Activated T-cell treated with anti-CD3 and anti-CD28 coated beads, Interleukin-2, amount 50 U/mL, for 24 hours (primary cell): ENCODE measurements at regions not wholly inside any gene's neighbourhood (a gene's known extent, or its start where the extent isn't known, plus 50 kb on each side); places are given as distances from the start of the nearest gene placed in this dataset.

Experiments used
- DNase-seq: peaks from one replicate; pipeline ENCODE4 v3.0.0-alpha.2; 2020
- H3K27ac Mint-ChIP-seq: 2 replicates; pipeline ENCODE4 v1.8.0; 2020; ENCODE audit warnings: mild to moderate bottlenecking, mixed read lengths
- H3K27me3 Mint-ChIP-seq: 2 replicates; pipeline ENCODE4 v1.8.0; 2020; ENCODE audit warnings: mixed read lengths
- H3K36me3 Mint-ChIP-seq: 2 replicates; pipeline ENCODE4 v1.8.0; 2020; ENCODE audit warnings: low read depth, mixed read lengths
- H3K4me1 Mint-ChIP-seq: 2 replicates; pipeline ENCODE4 v1.8.0; 2020; ENCODE audit warnings: low read depth, mixed read lengths
- H3K4me3 Mint-ChIP-seq: 2 replicates; pipeline ENCODE4 v1.8.0; 2020; ENCODE audit warnings: mild to moderate bottlenecking, moderate library complexity, mixed read lengths
- H3K9me3 Mint-ChIP-seq: 2 replicates; pipeline ENCODE4 v1.8.0; 2020; ENCODE audit warnings: mixed read lengths

- peaks cover 9% of the 10 kb centered on the region for H3K9me3 Mint-ChIP-seq
- DNase-seq: no peak
- peaks cover 19% of the 10 kb centered on the region for H3K27me3 Mint-ChIP-seq
- no peak overlapping the region for H3K27ac Mint-ChIP-seq
- H3K4me3 Mint-ChIP-seq: no peak overlapping the region
- no peaks in the 10 kb centered on the region for H3K36me3 Mint-ChIP-seq
- H3K4me1 Mint-ChIP-seq: no peaks in the 10 kb centered on the region
Observed at GRCh38 chr15:72887376-72887775, 103.8 kb upstream of the ADPGK start.

- no peaks in the 10 kb centered on the region for H3K4me1 Mint-ChIP-seq
- peaks cover 25% of the 10 kb centered on the region for H3K27me3 Mint-ChIP-seq
- H3K27ac Mint-ChIP-seq: no peak overlapping the region
- no peak overlapping the region for H3K4me3 Mint-ChIP-seq
- H3K36me3 Mint-ChIP-seq: no peaks in the 10 kb centered on the region
- H3K9me3 Mint-ChIP-seq: peaks cover 13% of the 10 kb centered on the region
- no peak for DNase-seq
Observed at GRCh38 chr15:72884311-72884710, 100.8 kb upstream of the ADPGK start.

- DNase-seq: no peak
- no peaks in the 10 kb centered on the region for H3K36me3 Mint-ChIP-seq
- H3K27me3 Mint-ChIP-seq: peaks cover 13% of the 10 kb centered on the region
- H3K4me3 Mint-ChIP-seq: no peak overlapping the region
- no peak overlapping the region for H3K27ac Mint-ChIP-seq
- H3K9me3 Mint-ChIP-seq: no peaks in the 10 kb centered on the region
- H3K4me1 Mint-ChIP-seq: no peaks in the 10 kb centered on the region
Observed at GRCh38 chr15:72873379-72874233, 90.0 kb upstream of the ADPGK start.

GRCh38 chr15:72872066-72872845 lies 88.7 kb upstream of the ADPGK start:
- H3K4me1 Mint-ChIP-seq: no peaks in the 10 kb centered on the region
- H3K4me3 Mint-ChIP-seq: no peak overlapping the region
- H3K27ac Mint-ChIP-seq: no peak overlapping the region
- no peaks in the 10 kb centered on the region for H3K36me3 Mint-ChIP-seq
- H3K9me3 Mint-ChIP-seq: no peaks in the 10 kb centered on the region
- no peak for DNase-seq
- peaks cover 13% of the 10 kb centered on the region for H3K27me3 Mint-ChIP-seq

- Mint-ChIP-seq H3K27ac (no peak overlapping the region), H3K36me3 (no peaks in the 10 kb centered on the region), H3K27me3 (peaks cover 16% of the 10 kb centered on the region), H3K9me3 (no peaks in the 10 kb centered on the region), H3K4me3 (no peak overlapping the region), H3K4me1 (no peaks in the 10 kb centered on the region)
- no peak for DNase-seq
Observed at GRCh38 chr15:72866866-72867616, 83.5 kb upstream of the ADPGK start.

GRCh38 chr15:72866182-72866581 lies 82.6 kb upstream of the ADPGK start:
- Mint-ChIP-seq H3K27ac (no peak overlapping the region), H3K4me3 (no peak overlapping the region), H3K4me1 (no peaks in the 10 kb centered on the region), H3K9me3 (no peaks in the 10 kb centered on the region), H3K27me3 (peaks cover 13% of the 10 kb centered on the region), H3K36me3 (no peaks in the 10 kb centered on the region)
- no peak for DNase-seq

- no peak overlapping the region for H3K27ac Mint-ChIP-seq
- H3K4me1 Mint-ChIP-seq: no peaks in the 10 kb centered on the region
- no peak overlapping the region for H3K4me3 Mint-ChIP-seq
- DNase-seq: no peak
- no peaks in the 10 kb centered on the region for H3K9me3 Mint-ChIP-seq
- H3K27me3 Mint-ChIP-seq: peaks cover 14% of the 10 kb centered on the region
- no peaks in the 10 kb centered on the region for H3K36me3 Mint-ChIP-seq
Observed at GRCh38 chr15:72865486-72865885, 81.9 kb upstream of the ADPGK start.

GRCh38 chr15:72864681-72865080 lies 81.1 kb upstream of the ADPGK start:
- Mint-ChIP-seq H3K4me3 (no peak overlapping the region), H3K4me1 (no peaks in the 10 kb centered on the region), H3K27me3 (peaks cover 14% of the 10 kb centered on the region), H3K27ac (no peak overlapping the region), H3K9me3 (no peaks in the 10 kb centered on the region), H3K36me3 (no peaks in the 10 kb centered on the region)
- no peak for DNase-seq

- no peak overlapping the region for H3K27ac Mint-ChIP-seq
- peaks cover 14% of the 10 kb centered on the region for H3K27me3 Mint-ChIP-seq
- no peak for DNase-seq
- no peaks in the 10 kb centered on the region for H3K9me3 Mint-ChIP-seq
- no peak overlapping the region for H3K4me3 Mint-ChIP-seq
- H3K4me1 Mint-ChIP-seq: no peaks in the 10 kb centered on the region
- H3K36me3 Mint-ChIP-seq: no peaks in the 10 kb centered on the region
Observed at GRCh38 chr15:72861354-72861910, 77.9 kb upstream of the ADPGK start.

GRCh38 chr15:72859757-72860145 lies 76.2 kb upstream of the ADPGK start:
- Mint-ChIP-seq H3K27me3 (peaks cover 21% of the 10 kb centered on the region), H3K36me3 (no peaks in the 10 kb centered on the region), H3K9me3 (no peaks in the 10 kb centered on the region), H3K4me3 (no peak overlapping the region), H3K27ac (no peak overlapping the region), H3K4me1 (no peaks in the 10 kb centered on the region)
- no peak for DNase-seq

GRCh38 chr15:72859017-72859756 lies 75.6 kb upstream of the ADPGK start:
- no peak for DNase-seq
- Mint-ChIP-seq H3K4me1 (no peaks in the 10 kb centered on the region), H3K4me3 (no peak overlapping the region), H3K36me3 (no peaks in the 10 kb centered on the region), H3K27ac (no peak overlapping the region), H3K27me3 (peaks cover 22% of the 10 kb centered on the region), H3K9me3 (no peaks in the 10 kb centered on the region)

- no peak for DNase-seq
- H3K27me3 Mint-ChIP-seq: peaks cover 24% of the 10 kb centered on the region
- H3K4me3 Mint-ChIP-seq: no peak overlapping the region
- no peaks in the 10 kb centered on the region for H3K36me3 Mint-ChIP-seq
- H3K27ac Mint-ChIP-seq: no peak overlapping the region
- no peaks in the 10 kb centered on the region for H3K4me1 Mint-ChIP-seq
- no peaks in the 10 kb centered on the region for H3K9me3 Mint-ChIP-seq
Observed at GRCh38 chr15:72858205-72858604, 74.6 kb upstream of the ADPGK start.

- no peaks in the 10 kb centered on the region for H3K36me3 Mint-ChIP-seq
- no peaks in the 10 kb centered on the region for H3K9me3 Mint-ChIP-seq
- no peaks in the 10 kb centered on the region for H3K4me1 Mint-ChIP-seq
- no peak for DNase-seq
- peaks cover 23% of the 10 kb centered on the region for H3K27me3 Mint-ChIP-seq
- no peak overlapping the region for H3K27ac Mint-ChIP-seq
- H3K4me3 Mint-ChIP-seq: no peak overlapping the region
Observed at GRCh38 chr15:72857331-72858063, 73.9 kb upstream of the ADPGK start.
